ENCODE measurements at regions not wholly inside any gene's neighbourhood (a gene's known extent, or its start where the extent isn't known, plus 50 kb on each side); places are given as distances from the start of the nearest gene placed in this dataset.

DNA sequence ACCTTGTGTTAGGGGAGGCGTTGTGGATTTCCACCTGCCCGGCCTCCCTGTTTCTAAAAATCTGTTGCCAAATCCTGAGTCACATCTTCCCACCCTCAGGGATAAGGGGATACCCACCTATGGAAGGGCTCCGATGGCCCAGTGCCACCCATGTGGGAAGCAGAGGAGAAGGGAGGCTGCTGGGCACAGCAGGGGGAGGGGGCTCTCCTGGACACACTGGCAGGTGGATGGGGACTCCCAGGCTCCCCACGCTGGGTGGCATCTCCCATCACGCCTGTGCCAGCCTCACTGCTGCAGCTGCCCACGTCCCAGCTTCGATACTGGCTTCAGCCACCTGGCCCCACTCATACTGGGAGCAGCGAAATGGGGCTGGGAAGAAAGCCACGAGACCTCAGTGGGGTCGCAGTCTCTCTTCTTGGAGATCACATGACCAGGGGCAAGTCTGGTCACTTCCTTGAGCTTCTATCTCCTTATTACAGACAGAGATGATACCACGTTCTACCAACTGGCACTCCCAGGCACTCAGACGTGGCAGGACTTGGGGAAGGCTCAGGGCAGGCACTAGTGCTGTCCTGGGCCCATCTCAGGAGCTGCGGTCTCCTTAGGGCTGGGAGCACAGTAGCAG lies 72.2 kb downstream of the PITPNM2 start:
- DNase-seq (ENCODE audit: extremely low read depth in 1 of 11, low read depth in 9 of 11, low spot score in 4 of 11), result no peak

GRCh38 chr12:123078120-123078465 lies 72.8 kb downstream of the PITPNM2 start:
- no peak for DNase-seq (ENCODE audit: extremely low read depth in 1 of 11, low read depth in 9 of 11, low spot score in 4 of 11)

- DNase-seq (ENCODE audit: extremely low read depth in 1 of 11, low read depth in 9 of 11, low spot score in 4 of 11), result no peak
These were observed 73.4 kb downstream of the PITPNM2 start for GRCh38 chr12:123077298-123078119.

- no peak for DNase-seq (ENCODE audit: extremely low read depth in 1 of 11, low read depth in 9 of 11, low spot score in 4 of 11)
These were observed 74.1 kb downstream of the PITPNM2 start for GRCh38 chr12:123076604-123077297.

DNA sequence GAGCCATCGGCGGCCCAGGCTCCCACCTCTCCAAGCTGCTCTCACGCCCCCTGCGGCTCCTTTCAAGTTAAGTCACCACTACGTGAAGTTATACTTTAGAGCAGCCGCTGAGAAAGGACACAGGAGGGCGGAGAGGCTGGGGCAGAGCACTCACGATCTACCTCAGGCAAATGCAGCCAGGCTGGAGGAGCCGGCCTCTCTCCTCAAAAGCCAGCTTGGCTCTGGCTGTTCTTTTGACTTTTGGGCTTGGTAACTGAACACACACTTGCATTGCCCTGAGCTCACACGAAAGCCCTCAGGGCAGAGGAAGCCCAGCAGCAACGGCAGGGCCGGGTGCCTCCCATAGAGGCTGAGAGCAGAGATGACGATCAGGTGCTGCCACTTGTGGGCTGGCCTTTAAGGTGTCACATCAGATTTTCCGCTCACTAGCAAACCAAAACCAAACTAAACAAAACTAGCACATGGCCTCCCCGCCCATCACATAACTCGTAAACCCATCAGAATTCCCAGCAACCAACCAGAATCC lies 75.2 kb downstream of the PITPNM2 start:
- DNase-seq (ENCODE audit: extremely low read depth in 1 of 11, low read depth in 9 of 11, low spot score in 4 of 11), result peak in 2 of 11 donors; percentile 45 to 48

DNA sequence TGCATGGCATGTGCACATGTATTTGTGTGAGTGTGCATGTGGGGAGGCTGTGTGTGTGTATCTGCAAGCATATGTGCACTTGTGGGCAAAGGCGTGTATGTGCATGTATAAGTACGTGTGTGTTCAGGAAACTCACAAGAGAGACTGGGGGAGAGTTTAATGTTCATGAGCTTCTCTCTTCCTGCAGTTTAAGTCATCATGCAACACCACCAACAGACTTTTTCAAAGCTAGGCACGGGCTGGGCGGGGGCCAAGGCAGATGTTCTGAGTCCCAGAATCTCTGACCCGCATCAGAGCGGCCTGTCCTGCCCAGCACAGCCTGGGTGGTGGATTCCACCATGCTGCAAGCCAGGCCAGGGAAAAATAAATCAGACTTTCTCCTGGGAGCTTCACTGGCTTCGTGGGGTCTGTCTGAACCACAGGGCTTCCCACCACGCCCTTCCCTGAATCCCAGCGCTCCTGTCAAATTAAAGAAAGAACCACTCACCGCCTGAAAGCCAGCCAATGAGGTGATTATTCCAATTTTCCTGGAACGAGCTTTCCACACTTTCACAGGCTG lies 75.7 kb downstream of the PITPNM2 start:
- no peak for DNase-seq (ENCODE audit: extremely low read depth in 1 of 11, low read depth in 9 of 11, low spot score in 4 of 11)

GRCh38 chr12:123073962-123074801 lies 76.7 kb downstream of the PITPNM2 start:
- DNase-seq (ENCODE audit: extremely low read depth in 1 of 11, low read depth in 9 of 11, low spot score in 4 of 11), result no peak

DNA sequence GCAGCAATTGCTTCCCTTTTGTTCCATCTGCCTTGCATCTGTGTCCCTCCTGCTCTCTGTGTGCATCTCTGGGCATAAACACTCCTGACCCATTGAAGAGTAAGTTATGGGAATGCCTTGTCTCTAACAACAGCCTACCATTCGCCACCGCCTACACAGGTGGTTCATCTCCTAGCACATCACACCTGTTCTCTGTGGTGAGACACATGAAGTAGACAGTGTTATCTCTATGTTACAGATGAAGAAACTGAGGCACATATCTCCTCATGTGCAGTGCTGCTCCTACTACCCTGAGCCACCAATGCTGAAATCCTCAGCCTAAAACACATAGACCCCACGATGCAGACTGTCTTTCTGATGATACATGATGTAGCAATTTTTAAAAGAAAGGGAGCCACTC lies 77.6 kb downstream of the PITPNM2 start:
- no peak for DNase-seq (ENCODE audit: extremely low read depth in 1 of 11, low read depth in 9 of 11, low spot score in 4 of 11)

GRCh38 chr12:123071857-123072256 lies 79.0 kb downstream of the PITPNM2 start:
- no peak for DNase-seq (ENCODE audit: extremely low read depth in 1 of 11, low read depth in 9 of 11, low spot score in 4 of 11)

DNA sequence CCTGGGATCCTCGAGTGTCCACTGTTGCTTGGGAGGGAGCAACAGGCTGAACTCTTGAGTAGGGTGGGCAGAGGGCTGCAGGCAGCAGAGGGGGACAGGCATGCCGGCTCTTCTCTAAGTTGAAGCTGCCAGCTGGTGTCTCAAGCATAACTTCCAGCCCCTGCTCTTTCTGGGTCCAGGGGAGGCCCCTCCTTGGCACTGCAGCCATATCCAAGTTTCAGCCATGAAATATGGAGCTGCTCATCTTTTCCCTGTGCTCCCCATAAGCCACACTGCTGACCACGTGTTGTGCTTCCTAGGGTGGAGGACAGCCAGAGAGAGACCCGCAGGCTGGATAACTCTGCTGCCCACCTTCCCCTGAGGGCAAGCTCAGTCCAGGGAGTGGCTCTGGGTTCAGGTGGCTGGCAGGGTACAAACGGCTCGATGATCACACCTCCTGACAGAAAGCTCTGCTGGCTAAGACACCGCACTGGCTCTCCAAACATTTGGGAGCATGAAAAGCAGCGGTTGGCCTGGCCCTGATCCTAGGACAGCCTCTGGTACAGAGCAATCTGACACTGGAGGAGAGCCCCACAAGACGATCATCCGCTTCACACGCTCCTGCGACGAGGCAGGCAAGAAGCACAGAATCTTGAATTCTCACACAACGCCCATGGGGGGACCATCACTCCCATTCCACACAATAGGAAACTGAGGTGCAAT lies 79.6 kb downstream of the PITPNM2 start:
- DNase-seq (ENCODE audit: extremely low read depth in 1 of 11, low read depth in 9 of 11, low spot score in 4 of 11), result no peak

- DNase-seq (ENCODE audit: extremely low read depth in 1 of 11, low read depth in 9 of 11, low spot score in 4 of 11), result no peak
These were observed 80.4 kb downstream of the PITPNM2 start for GRCh38 chr12:123070267-123071081.

GRCh38 chr12:123069436-123070266 lies 81.2 kb downstream of the PITPNM2 start:
- DNase-seq (ENCODE audit: extremely low read depth in 1 of 11, low read depth in 9 of 11, low spot score in 4 of 11), result no peak

- no peak for DNase-seq (ENCODE audit: extremely low read depth in 1 of 11, low read depth in 9 of 11, low spot score in 4 of 11)
These were observed 83.2 kb downstream of the PITPNM2 start for GRCh38 chr12:123067654-123068053.

GRCh38 chr12:123066384-123066710 lies 84.5 kb downstream of the PITPNM2 start:
- no peak for DNase-seq (ENCODE audit: extremely low read depth in 1 of 11, low read depth in 9 of 11, low spot score in 4 of 11)

DNA sequence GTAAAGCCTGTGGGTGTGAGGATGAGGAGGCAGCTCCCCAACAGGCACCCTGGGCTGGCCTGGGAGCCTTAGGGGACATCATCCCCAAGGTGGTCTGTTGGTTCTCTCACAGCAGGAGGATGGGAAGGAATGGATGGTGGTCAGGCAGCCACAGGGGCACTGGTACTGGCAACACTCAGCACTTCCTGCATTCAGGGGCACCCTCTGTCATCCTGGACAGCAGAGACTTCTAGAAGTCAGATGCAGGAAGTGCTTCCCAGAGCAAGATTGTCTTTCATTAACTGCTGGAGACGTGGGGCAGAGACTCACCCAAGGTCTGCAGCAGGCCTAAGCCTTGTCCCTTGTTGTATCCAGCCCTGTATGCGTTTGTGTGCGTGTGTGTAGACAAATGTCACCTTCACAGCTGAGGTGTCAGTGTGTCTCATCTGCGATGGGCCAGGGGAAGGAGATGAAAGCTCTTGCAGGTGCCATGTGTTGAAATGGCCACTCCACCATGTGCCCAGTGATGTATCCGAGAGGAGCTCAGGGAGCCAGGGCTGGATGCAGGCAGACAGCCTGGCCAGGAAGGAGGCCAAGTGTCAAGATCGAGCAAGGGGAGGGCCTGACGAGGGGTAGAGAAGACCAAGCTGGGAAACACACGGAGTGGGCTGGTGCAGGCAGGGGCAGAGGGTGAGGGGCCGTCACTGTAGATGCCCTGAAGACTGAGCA lies 85.1 kb downstream of the PITPNM2 start:
- DNase-seq (ENCODE audit: extremely low read depth in 1 of 11, low read depth in 9 of 11, low spot score in 4 of 11), result no peak

Data from renal cortex interstitium (tissue), 11 donors.